ENCODE measurements at regions not wholly inside any gene's neighbourhood (a gene's known extent, or its start where the extent isn't known, plus 50 kb on each side); places are given as distances from the start of the nearest gene placed in this dataset.

- no peak for TF ChIP-seq EZH2 (optimal IDR thresholded peaks at IDR 0.05; ENCODE audit: low read depth, low read length)
- TF ChIP-seq CTCF (IDR thresholded peaks at IDR 0.05; ENCODE audit: low read length) = no peak
- TF ChIP-seq EZH2phosphoT487 (IDR thresholded peaks at IDR 0.05; ENCODE audit: low read length) = no peak
- Histone ChIP-seq H3K4me3 (ENCODE audit: low read length) (no peak overlapping the region), H3K27ac (ENCODE audit: low read length) (no peak overlapping the region), H3K9me2 (replicated peaks; ENCODE audit: insufficient read depth, low read length) (no peaks in the 10 kb centered on the region), H3K4me1 (ENCODE audit: low read length) (no peaks in the 10 kb centered on the region), H3K36me3 (replicated peaks; ENCODE audit: insufficient read depth, low read length) (no peaks in the 10 kb centered on the region), H3K9me3 (replicated peaks; ENCODE audit: insufficient read depth, low read length) (no peaks in the 10 kb centered on the region; the same call in 1 of the 2 replicates), H2AFZ (ENCODE audit: low read length) (no peak overlapping the region), H3K79me2 (ENCODE audit: low read length) (no peaks in the 10 kb centered on the region), H4K20me1 (ENCODE audit: insufficient read depth, low read length) (no peaks in the 10 kb centered on the region), H3K27me3 (replicated peaks; ENCODE audit: insufficient read depth, low read length) (no peaks in the 10 kb centered on the region), H3K4me2 (ENCODE audit: low read depth, low read length) (no peak overlapping the region), H3F3A (ENCODE audit: insufficient read depth, low read length) (no peaks in the 10 kb centered on the region; the same call in 1 of the 2 replicates), H3K9ac (ENCODE audit: low read length) (no peak overlapping the region)
- DNase-seq = no peak
Observed at GRCh38 chr21:18705971-18706370, 302.4 kb upstream of the TMPRSS15 start.

DNA sequence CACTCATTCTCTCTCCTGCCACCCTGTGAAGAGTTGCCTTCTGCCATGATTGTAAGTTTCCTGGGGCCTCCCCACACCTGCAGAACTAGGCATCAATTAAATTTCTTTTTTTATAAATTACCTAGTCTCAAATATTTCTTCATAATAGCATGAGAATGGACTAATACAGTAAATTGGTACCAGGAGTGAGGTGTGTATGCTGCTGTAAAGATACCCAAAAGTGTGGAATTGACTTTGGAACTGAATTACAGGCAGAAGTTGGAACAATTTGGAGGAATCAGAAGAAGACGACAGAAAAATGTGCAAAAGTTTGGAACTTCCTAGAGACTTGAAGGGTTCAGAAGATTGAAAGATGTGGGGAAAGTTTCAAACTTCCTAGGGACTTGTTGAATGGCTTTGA lies 308.1 kb upstream of the TMPRSS15 start:
- Histone ChIP-seq H3K4me2 (ENCODE audit: low read depth, low read length) (no peak overlapping the region), H3F3A (ENCODE audit: insufficient read depth, low read length) (no peaks in the 10 kb centered on the region), H3K36me3 (replicated peaks; ENCODE audit: insufficient read depth, low read length) (no peaks in the 10 kb centered on the region), H4K20me1 (ENCODE audit: insufficient read depth, low read length) (no peaks in the 10 kb centered on the region), H3K79me2 (ENCODE audit: low read length) (no peaks in the 10 kb centered on the region), H3K4me1 (ENCODE audit: low read length) (no peaks in the 10 kb centered on the region), H3K9me3 (replicated peaks; ENCODE audit: insufficient read depth, low read length) (no peaks in the 10 kb centered on the region; the same call in 1 of the 2 replicates), H3K27ac (ENCODE audit: low read length) (no peak overlapping the region), H3K9me2 (replicated peaks; ENCODE audit: insufficient read depth, low read length) (no peaks in the 10 kb centered on the region), H3K4me3 (ENCODE audit: low read length) (no peak overlapping the region), H3K27me3 (replicated peaks; ENCODE audit: insufficient read depth, low read length) (no peaks in the 10 kb centered on the region), H3K9ac (ENCODE audit: low read length) (no peak overlapping the region), H2AFZ (ENCODE audit: low read length) (no peak overlapping the region)
- no peak for DNase-seq
- no peak for TF ChIP-seq CTCF (IDR thresholded peaks at IDR 0.05; ENCODE audit: low read length)
- TF ChIP-seq EZH2phosphoT487 (IDR thresholded peaks at IDR 0.05; ENCODE audit: low read length) = no peak
- no peak for TF ChIP-seq EZH2 (optimal IDR thresholded peaks at IDR 0.05; ENCODE audit: low read depth, low read length)

DNA sequence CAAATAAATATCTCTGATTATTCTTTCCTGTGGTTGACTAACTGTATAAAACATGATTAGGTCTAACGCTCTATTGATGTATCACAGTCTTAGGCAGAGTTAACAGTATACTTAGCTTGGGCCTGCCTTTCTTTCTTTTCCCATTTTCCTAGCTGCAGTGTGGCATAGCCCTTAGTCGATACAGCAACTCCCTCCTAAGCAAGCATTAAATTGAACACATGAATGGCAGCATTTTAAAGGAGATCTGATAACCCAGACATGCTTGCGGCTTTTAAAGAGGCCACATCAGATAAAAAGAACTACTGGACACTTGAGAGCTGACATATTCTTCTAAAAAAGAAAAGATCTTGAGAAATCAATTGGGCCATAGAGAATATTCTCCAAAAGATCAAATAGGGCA lies 312.0 kb upstream of the TMPRSS15 start:
- H3K27ac ChIP-seq (ENCODE audit: low read length) = no peak overlapping the region
- H3F3A ChIP-seq (ENCODE audit: insufficient read depth, low read length) = no peaks in the 10 kb centered on the region
- H3K79me2 ChIP-seq (ENCODE audit: low read length) = no peaks in the 10 kb centered on the region
- H3K9ac ChIP-seq (ENCODE audit: low read length) = no peak overlapping the region
- H3K4me2 ChIP-seq (ENCODE audit: low read depth, low read length) = no peak overlapping the region
- H3K36me3 ChIP-seq (replicated peaks; ENCODE audit: insufficient read depth, low read length) = no peaks in the 10 kb centered on the region
- TF ChIP-seq CTCF (IDR thresholded peaks at IDR 0.05; ENCODE audit: low read length) = no peak
- TF ChIP-seq EZH2phosphoT487 (IDR thresholded peaks at IDR 0.05; ENCODE audit: low read length) = no peak
- TF ChIP-seq EZH2 (optimal IDR thresholded peaks at IDR 0.05; ENCODE audit: low read depth, low read length) = no peak
- no peak overlapping the region for H2AFZ ChIP-seq (ENCODE audit: low read length)
- H3K4me3 ChIP-seq (ENCODE audit: low read length) = no peak overlapping the region
- H3K9me2 ChIP-seq (replicated peaks; ENCODE audit: insufficient read depth, low read length) = no peaks in the 10 kb centered on the region
- no peaks in the 10 kb centered on the region for H4K20me1 ChIP-seq (ENCODE audit: insufficient read depth, low read length)
- DNase-seq = no peak
- H3K27me3 ChIP-seq (replicated peaks; ENCODE audit: insufficient read depth, low read length) = no peaks in the 10 kb centered on the region
- no peaks in the 10 kb centered on the region for H3K4me1 ChIP-seq (ENCODE audit: low read length)
- no peaks in the 10 kb centered on the region for H3K9me3 ChIP-seq (replicated peaks; ENCODE audit: insufficient read depth, low read length)

All from MM.1S (cell line).